Keratinocyte (primary cell): ENCODE measurements at regions not wholly inside any gene's neighbourhood (a gene's known extent, or its start where the extent isn't known, plus 50 kb on each side); places are given as distances from the start of the nearest gene placed in this dataset.
A peak's percentile ranks its signal among the peaks of the same experiment; 100 is the strongest.

Source experiments
- DNase-seq: peaks from one replicate; pipeline ENCODE4 v3.0.0-alpha.2; 2011; ENCODE audit warnings: low read depth, missing footprints, low spot score
- FAIRE-seq: peaks from 2 replicates; lab custom pipeline; 2011; peaks lifted over from hg19 to GRCh38; lab: Jason Lieb, UNC
- H2AFZ ChIP-seq: 2 replicates; pipeline ENCODE4 v1.6.0; 2012; ENCODE audit warnings: low read length, control low read depth, inconsistent platforms; ENCODE audit not compliant: control insufficient read depth
- H3K27ac ChIP-seq: 2 replicates; pipeline ENCODE4 v1.5.1; 2011; ENCODE audit warnings: low read length; ENCODE audit not compliant: control insufficient read depth, insufficient read depth
- H3K27me3 ChIP-seq: 3 replicates; pipeline ENCODE4 v1.6.0; 2011; ENCODE audit warnings: low read length; ENCODE audit not compliant: control insufficient read depth, insufficient read depth; ENCODE audit errors: extremely low read depth
- H3K36me3 ChIP-seq, 2 experiments: 2 replicates in 1 of 2; 3 replicates in 1 of 2; pipeline ENCODE4 v1.5.1; 2011; ENCODE audit warnings: low read length in 2 of 2, mild to moderate bottlenecking in 1 of 2; ENCODE audit not compliant: control insufficient read depth in 2 of 2, insufficient read depth in 2 of 2; ENCODE audit errors: extremely low read depth in 1 of 2
- H3K4me1 ChIP-seq: 3 replicates; pipeline ENCODE4 v1.5.1; 2011; ENCODE audit warnings: low read length; ENCODE audit not compliant: control insufficient read depth, insufficient read depth; ENCODE audit errors: extremely low read depth
- H3K4me2 ChIP-seq: 3 replicates; pipeline ENCODE4 v1.6.0; 2011; ENCODE audit warnings: low read depth, low read length; ENCODE audit not compliant: control insufficient read depth, insufficient read depth; ENCODE audit errors: extremely low read depth
- H3K4me3 ChIP-seq, 3 experiments: fragments of 200-600 bp in 1 of 3; sonication (generic) in 1 of 3; 2 replicates in 2 of 3; 3 replicates in 1 of 3; pipeline ENCODE4 v1.5.1; 2011 to 2016; ENCODE audit warnings: low read length in 3 of 3, mild to moderate bottlenecking in 3 of 3, control low read depth in 2 of 3, inconsistent platforms in 1 of 3, low read depth in 1 of 3, mixed read lengths in 1 of 3, mixed run types in 1 of 3, moderate library complexity in 1 of 3; ENCODE audit not compliant: control insufficient read depth in 2 of 3, insufficient read depth in 2 of 3; ENCODE audit errors: extremely low read depth in 1 of 3
- H3K79me2 ChIP-seq: 2 replicates; pipeline ENCODE4 v1.6.0; 2012; ENCODE audit warnings: low read length; ENCODE audit not compliant: control insufficient read depth, insufficient read depth
- H3K9ac ChIP-seq: 3 replicates; pipeline ENCODE4 v1.6.0; 2011; ENCODE audit warnings: low read length; ENCODE audit not compliant: control insufficient read depth, insufficient read depth; ENCODE audit errors: extremely low read depth
- H3K9me1 ChIP-seq: 3 replicates; pipeline ENCODE4 v1.6.0; 2011; ENCODE audit warnings: low read length; ENCODE audit not compliant: control insufficient read depth, insufficient read depth; ENCODE audit errors: extremely low read depth
- H3K9me3 ChIP-seq: 2 replicates; pipeline ENCODE4 v1.5.1; 2012; ENCODE audit warnings: low read depth, low read length; ENCODE audit not compliant: control insufficient read depth
- H4K20me1 ChIP-seq: 3 replicates; pipeline ENCODE4 v1.6.0; 2011; ENCODE audit warnings: low read length; ENCODE audit not compliant: control insufficient read depth, insufficient read depth; ENCODE audit errors: extremely low read depth
- CTCF ChIP-seq, 3 experiments: IDR thresholded peaks in 1 of 3; conservative IDR thresholded peaks in 1 of 3; optimal IDR thresholded peaks in 1 of 3; 2 replicates in 2 of 3; 3 replicates in 1 of 3; pipeline versions ENCODE3 to v1.5.1; 2011; ENCODE audit warnings: low read length in 3 of 3, mild to moderate bottlenecking in 3 of 3, moderate library complexity in 2 of 3, control low read depth in 1 of 3, inconsistent platforms in 1 of 3; ENCODE audit not compliant: insufficient read depth in 2 of 3; ENCODE audit errors: extremely low read depth in 1 of 3
- EZH2 ChIP-seq: IDR thresholded peaks from one replicate; pipeline ENCODE4 v1.6.1; 2012; ENCODE audit warnings: inconsistent platforms, mild to moderate bottlenecking, low read length, moderate library complexity
- dilution Hi-C: fragments of 300-500 bp; cut with MboI; formaldehyde crosslinking; loops from one replicate; pipeline ENCODE4 v1.7.0; 2020; ENCODE audit warnings: low sequenced_read_pairs; ENCODE audit not compliant: extremely low pct_ligation_motif_present

GRCh38 chr15:35717721-35718120 is 171.8 kb upstream of the DPH6 start:
- FAIRE-seq (peak; percentile 5), DNase-seq (no peak)
- Histone ChIP-seq H3K9ac (no peak overlapping the region), H2AFZ (no peak overlapping the region), H3K27ac (no peak overlapping the region), H3K36me3 (no peaks in the 10 kb centered on the region), H3K4me2 (no peak overlapping the region), H3K27me3 (no peaks in the 10 kb centered on the region), H3K79me2 (no peaks in the 10 kb centered on the region), H3K9me3 (no peaks in the 10 kb centered on the region), H4K20me1 (no peaks in the 10 kb centered on the region), H3K4me3 (no peak overlapping the region), H3K4me1 (peaks cover 19% of the 10 kb centered on the region), H3K9me1 (no peaks in the 10 kb centered on the region)
- dilution Hi-C loops = no loop called here
- TF ChIP-seq EZH2 (no peak), CTCF (optimal IDR thresholded peaks at IDR 0.05 in 1 of 3, IDR thresholded peaks at IDR 0.05 in 1 of 3, conservative IDR thresholded peaks at IDR 0.05 in 1 of 3; ENCODE audit: extremely low read depth in 1 of 3, insufficient read depth in 2 of 3, low read length in 3 of 3) (no peak)

- H3K9ac ChIP-seq = no peak overlapping the region
- no peaks in the 10 kb centered on the region for H3K79me2 ChIP-seq
- H3K4me1 ChIP-seq = peaks cover 8% of the 10 kb centered on the region
- TF ChIP-seq CTCF (optimal IDR thresholded peaks at IDR 0.05 in 1 of 3, IDR thresholded peaks at IDR 0.05 in 1 of 3, conservative IDR thresholded peaks at IDR 0.05 in 1 of 3; ENCODE audit: extremely low read depth in 1 of 3, insufficient read depth in 2 of 3, low read length in 3 of 3) (no peak), EZH2 (no peak)
- no peak overlapping the region for H3K4me3 ChIP-seq
- no peak overlapping the region for H3K4me2 ChIP-seq
- H4K20me1 ChIP-seq = no peaks in the 10 kb centered on the region
- no peaks in the 10 kb centered on the region for H3K9me3 ChIP-seq
- H3K36me3 ChIP-seq = no peaks in the 10 kb centered on the region
- DNase-seq (no peak), FAIRE-seq (no peak)
- H3K9me1 ChIP-seq = no peaks in the 10 kb centered on the region
- H3K27ac ChIP-seq = no peak overlapping the region
- H2AFZ ChIP-seq = no peak overlapping the region
- dilution Hi-C loops = no loop called here
- no peaks in the 10 kb centered on the region for H3K27me3 ChIP-seq
These were observed 174.1 kb upstream of the DPH6 start for GRCh38 chr15:35720019-35720418.
